ENCODE measurements at regions not wholly inside any gene's neighbourhood (a gene's known extent, or its start where the extent isn't known, plus 50 kb on each side); places are given as distances from the start of the nearest gene placed in this dataset.
A peak's percentile ranks its signal among the peaks of the same experiment; 100 is the strongest.

- Histone ChIP-seq H4K20me1 (no peaks in the 10 kb centered on the region), H3K27ac (no peak overlapping the region), H3K9ac (no peak overlapping the region), H3K36me3 (no peaks in the 10 kb centered on the region), H3K4me3 (no peak overlapping the region), H3K27me3 (no peaks in the 10 kb centered on the region), H3K4me2 (no peak overlapping the region), H3K4me1 (no peaks in the 10 kb centered on the region), H3K9me3 (replicated peaks in 1 of 11) (no peaks in the 10 kb centered on the region)
- TF ChIP-seq Cebpa-rat (IDR thresholded peaks at IDR 0.05) = no peak
Observed at GRCh38 chr5:114977979-114978573, 191.6 kb downstream of the TRIM36 start.

DNA sequence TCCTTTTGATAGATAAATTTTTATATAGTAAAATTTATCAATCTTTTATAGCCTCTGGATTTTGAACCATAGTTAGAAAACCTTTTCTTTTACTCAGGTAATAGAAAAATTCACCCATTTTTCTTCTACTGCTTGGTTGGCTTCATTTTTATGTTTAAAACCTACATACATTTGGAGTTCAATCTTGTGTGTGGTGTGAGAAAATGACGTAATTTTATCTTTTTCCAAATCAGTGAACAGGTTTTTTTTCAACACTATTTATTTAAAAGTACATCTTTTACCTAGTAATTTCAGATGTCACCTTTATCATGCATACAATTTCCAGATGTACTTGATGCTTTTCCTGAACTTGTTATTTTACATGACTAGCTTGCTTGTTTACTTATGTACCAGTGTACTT lies 200.2 kb downstream of the TRIM36 start:
- no peak overlapping the region for H3K27ac ChIP-seq
- H3K27me3 ChIP-seq = no peaks in the 10 kb centered on the region; a peak in 1 of 22 replicates

GRCh38 chr5:114957384-114957783 lies 212.3 kb downstream of the TRIM36 start:
- Histone ChIP-seq H3K36me3 (no peaks in the 10 kb centered on the region), H3K9me3 (replicated peaks in 1 of 11) (peaks cover 0 to 25% (median 0%) of the 10 kb centered on the region in 11 experiments; a peak in 5 of 22 replicates), H4K20me1 (no peaks in the 10 kb centered on the region), H3K9ac (no peak overlapping the region), H3K4me2 (no peak overlapping the region), H3K27me3 (peaks cover 0 to 85% (median 0%) of the 10 kb centered on the region in 11 experiments; a peak in 5 of 22 replicates), H3K27ac (no peak overlapping the region), H3K4me3 (no peak overlapping the region), H3K4me1 (peaks cover 16 to 25% (median 19%) of the 10 kb centered on the region in 10 experiments; a peak in 19 of 20 replicates)
- no peak for TF ChIP-seq Cebpa-rat (IDR thresholded peaks at IDR 0.05)

More for the DNA sequence above, 200.2 kb downstream of the TRIM36 start:
- Histone ChIP-seq H3K4me2 (no peak overlapping the region), H3K4me1 (no peaks in the 10 kb centered on the region), H3K9me3 (replicated peaks in 1 of 11) (peaks cover 0 to 26% (median 6%) of the 10 kb centered on the region in 11 experiments; a peak in 12 of 22 replicates), H3K36me3 (no peaks in the 10 kb centered on the region), H3K9ac (no peak overlapping the region), H3K4me3 (no peak overlapping the region), H4K20me1 (no peaks in the 10 kb centered on the region)
- TF ChIP-seq Cebpa-rat (IDR thresholded peaks at IDR 0.05) = no peak

- Histone ChIP-seq H4K20me1 (no peaks in the 10 kb centered on the region), H3K27me3 (peaks cover 0 to 93% (median 0%) of the 10 kb centered on the region in 11 experiments; a peak in 6 of 22 replicates), H3K36me3 (no peaks in the 10 kb centered on the region), H3K4me3 (no peak overlapping the region), H3K9ac (peak overlapping the region in 1 of 11 experiments; percentile 58; a peak in 2 of 22 replicates), H3K9me3 (replicated peaks in 1 of 11) (peaks cover 0 to 20% (median 0%) of the 10 kb centered on the region in 11 experiments; a peak in 4 of 22 replicates), H3K27ac (peak overlapping the region in 9 of 11 experiments; percentile 21 to 86 (median 58); a peak in 12 of 22 replicates), H3K4me2 (peak overlapping the region; percentile 19 to 78 (median 59); a peak in 21 of 22 replicates), H3K4me1 (peaks cover 16 to 41% (median 20%) of the 10 kb centered on the region in 10 experiments; a peak in 19 of 20 replicates)
- no peak for TF ChIP-seq Cebpa-rat (IDR thresholded peaks at IDR 0.05)
Observed at GRCh38 chr5:114953565-114953964, 216.1 kb downstream of the TRIM36 start.

DNA sequence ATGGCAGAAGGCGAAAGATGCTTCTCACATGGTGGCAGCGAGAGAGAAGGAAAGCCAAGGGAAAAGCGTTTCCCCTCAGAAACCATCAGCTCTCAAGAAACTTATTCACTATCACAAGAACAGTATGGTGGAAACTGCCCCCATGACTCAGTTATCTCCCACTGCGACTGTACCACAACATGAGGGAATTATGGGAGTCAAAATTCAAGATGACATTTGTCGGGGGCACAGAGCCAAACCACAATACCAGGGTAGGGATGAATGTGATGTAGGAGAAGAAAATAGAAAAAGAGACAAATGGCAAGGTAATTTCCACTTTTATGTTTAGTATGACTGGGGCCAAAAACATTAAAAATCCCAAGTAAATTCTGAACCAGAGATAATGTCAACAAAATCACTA lies 216.8 kb downstream of the TRIM36 start:
- Histone ChIP-seq H3K36me3 (no peaks in the 10 kb centered on the region), H3K27me3 (peaks cover 0 to 93% (median 0%) of the 10 kb centered on the region in 11 experiments; a peak in 6 of 22 replicates), H4K20me1 (no peaks in the 10 kb centered on the region), H3K4me3 (no peak overlapping the region), H3K27ac (peak overlapping the region in 8 of 11 experiments; percentile 10 to 86 (median 39); a peak in 11 of 22 replicates), H3K9me3 (replicated peaks in 1 of 11) (peaks cover 0 to 20% (median 0%) of the 10 kb centered on the region in 11 experiments; a peak in 4 of 22 replicates), H3K9ac (no peak overlapping the region), H3K4me1 (peaks cover 16 to 42% (median 20%) of the 10 kb centered on the region in 10 experiments; a peak in 19 of 20 replicates), H3K4me2 (peak overlapping the region; percentile 19 to 78 (median 56); a peak in 19 of 22 replicates)
- TF ChIP-seq Cebpa-rat (IDR thresholded peaks at IDR 0.05) = no peak

DNA sequence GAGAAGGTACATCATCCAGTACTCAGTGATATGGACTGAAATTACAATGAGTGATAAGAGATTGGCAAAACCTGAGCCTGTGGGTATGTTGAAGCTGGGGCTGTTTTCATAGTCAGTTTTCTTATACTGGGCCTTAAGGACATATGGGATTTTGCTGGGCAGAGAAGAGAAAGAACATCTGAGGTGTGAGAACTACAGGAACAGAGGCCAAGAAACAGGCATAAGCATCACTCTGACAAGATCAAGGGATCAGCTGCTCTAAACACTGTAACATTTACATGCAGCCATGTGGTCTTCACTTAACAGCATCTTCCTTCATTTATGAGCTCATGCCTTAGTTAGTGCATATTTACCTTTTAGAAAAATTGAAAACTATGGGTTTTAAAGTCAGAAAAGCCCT lies 220.0 kb downstream of the TRIM36 start:
- Histone ChIP-seq H3K27me3 (peaks cover 0 to 84% (median 0%) of the 10 kb centered on the region in 11 experiments; a peak in 5 of 22 replicates), H3K36me3 (no peaks in the 10 kb centered on the region), H3K4me1 (peaks cover 16 to 40% (median 20%) of the 10 kb centered on the region in 10 experiments; a peak in 19 of 20 replicates), H3K4me2 (peak overlapping the region in 3 of 11 experiments; percentile 17 to 36 (median 24); a peak in 3 of 22 replicates), H4K20me1 (no peaks in the 10 kb centered on the region), H3K27ac (peak overlapping the region in 1 of 11 experiments; percentile 5; a peak in 1 of 22 replicates), H3K9me3 (replicated peaks in 1 of 11) (0 out of 22 replicates have a peak, but pooled peaks cover 0 to 4% (median 0%) of the 10 kb centered on the region in 11 experiments), H3K4me3 (no peak overlapping the region), H3K9ac (no peak overlapping the region)
- no peak for TF ChIP-seq Cebpa-rat (IDR thresholded peaks at IDR 0.05)

- Histone ChIP-seq H3K36me3 (no peaks in the 10 kb centered on the region), H3K4me2 (peak overlapping the region in 4 of 11 experiments; percentile 7 to 36 (median 20); a peak in 6 of 22 replicates), H3K4me3 (no peak overlapping the region), H3K27me3 (peaks cover 0 to 77% (median 0%) of the 10 kb centered on the region in 11 experiments; a peak in 5 of 22 replicates), H4K20me1 (no peaks in the 10 kb centered on the region), H3K27ac (peak overlapping the region in 1 of 11 experiments; percentile 5; a peak in 1 of 22 replicates), H3K9me3 (replicated peaks in 1 of 11) (0 out of 22 replicates have a peak, but pooled peaks cover 0 to 4% (median 0%) of the 10 kb centered on the region in 11 experiments), H3K9ac (no peak overlapping the region), H3K4me1 (peaks cover 15 to 34% (median 18%) of the 10 kb centered on the region in 10 experiments; a peak in 19 of 20 replicates)
- no peak for TF ChIP-seq Cebpa-rat (IDR thresholded peaks at IDR 0.05)
Observed at GRCh38 chr5:114948986-114949621, 220.6 kb downstream of the TRIM36 start.

- no peak for TF ChIP-seq Cebpa-rat (IDR thresholded peaks at IDR 0.05)
- Histone ChIP-seq H3K4me1 (peaks cover 9 to 26% (median 10%) of the 10 kb centered on the region in 10 experiments; a peak in 17 of 20 replicates), H4K20me1 (no peaks in the 10 kb centered on the region), H3K27me3 (peaks cover 0 to 75% (median 0%) of the 10 kb centered on the region in 11 experiments; a peak in 5 of 22 replicates), H3K36me3 (no peaks in the 10 kb centered on the region), H3K9me3 (replicated peaks in 1 of 11) (peaks cover 0 to 8% (median 2%) of the 10 kb centered on the region in 11 experiments; a peak in 6 of 22 replicates), H3K4me3 (no peak overlapping the region), H3K27ac (no peak overlapping the region), H3K4me2 (no peak overlapping the region), H3K9ac (no peak overlapping the region)
Observed at GRCh38 chr5:114948363-114948762, 221.3 kb downstream of the TRIM36 start.

DNA sequence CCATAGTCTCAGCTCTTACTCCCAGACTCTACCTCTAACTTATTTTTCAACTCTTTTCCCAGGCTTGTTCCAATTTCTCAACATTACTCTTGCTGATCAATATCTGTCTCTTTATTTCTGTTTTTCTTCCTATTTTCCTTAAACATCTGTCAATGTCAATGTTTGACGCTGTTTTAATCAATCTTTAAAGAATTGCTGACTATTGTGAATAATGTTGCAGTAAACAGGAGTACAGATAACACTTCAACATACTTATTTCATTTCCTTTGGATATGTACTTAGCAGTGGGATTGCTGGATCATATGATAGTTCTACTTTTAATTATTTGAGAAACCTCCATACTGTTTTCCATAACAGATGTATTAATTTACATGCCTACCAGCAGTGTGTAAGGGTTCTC lies 229.0 kb downstream of the TRIM36 start:
- peaks cover 0 to under 1% (median 0%) of the 10 kb centered on the region in 11 experiments; a peak in 1 of 22 replicates for H3K27me3 ChIP-seq
- TF ChIP-seq Cebpa-rat (IDR thresholded peaks at IDR 0.05) = no peak
- H3K27ac ChIP-seq = no peak overlapping the region
- peaks cover 39 to 61% (median 45%) of the 10 kb centered on the region in 11 experiments for H3K9me3 ChIP-seq (replicated peaks in 1 of 11)
- no peaks in the 10 kb centered on the region for H4K20me1 ChIP-seq
- H3K9ac ChIP-seq = no peak overlapping the region
- no peaks in the 10 kb centered on the region for H3K4me1 ChIP-seq
- H3K4me3 ChIP-seq = no peak overlapping the region
- peaks cover 0 to 10% (median 0%) of the 10 kb centered on the region in 11 experiments; a peak in 2 of 22 replicates for H3K36me3 ChIP-seq
- no peak overlapping the region for H3K4me2 ChIP-seq

All from BLaER1 treated with 17β-estradiol and CSF1 and Interleukin-3, amounts not matched to agents 10 nM and 100 nM (cell line).